ENCODE measurements at regions not wholly inside any gene's neighbourhood (a gene's known extent, or its start where the extent isn't known, plus 50 kb on each side); places are given as distances from the start of the nearest gene placed in this dataset.

DNA sequence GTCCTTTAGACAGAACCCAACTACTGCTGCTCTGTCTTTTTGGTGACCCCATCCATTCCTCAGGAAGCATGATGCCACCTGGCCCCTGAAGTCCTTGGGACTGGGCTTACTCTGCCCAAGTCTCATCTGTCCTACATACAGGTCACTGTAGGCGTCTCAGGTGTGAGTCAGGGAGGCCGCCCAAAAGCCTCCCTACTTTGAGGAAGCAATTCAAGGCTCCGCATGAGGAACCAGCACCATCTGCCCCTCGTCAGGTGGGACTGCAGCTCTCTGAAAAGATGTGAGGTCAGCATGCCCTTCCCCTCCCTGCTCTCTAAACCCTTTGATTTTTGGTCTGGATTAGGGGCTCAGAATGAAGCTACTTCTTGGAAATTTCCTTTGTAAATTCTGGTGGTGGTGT is 354.8 kb downstream of the CXCL12 start:
- Histone ChIP-seq H3K27ac (ENCODE audit: low read depth, low read length) (no peak overlapping the region), H3K9me3 (ENCODE audit: low read length) (no peaks in the 10 kb centered on the region), H3K4me1 (ENCODE audit: insufficient read depth, low read length) (peaks cover 19% of the 10 kb centered on the region), H3K4me3 (ENCODE audit: low read depth in 1 of 2, low read length in 2 of 2) (no peak overlapping the region), H3K36me3 (ENCODE audit: insufficient read depth, low read length) (no peaks in the 10 kb centered on the region), H3K27me3 (ENCODE audit: control insufficient read depth in 1 of 2, insufficient read depth in 2 of 2, low read length in 2 of 2) (no peaks in the 10 kb centered on the region), H3K9ac (ENCODE audit: low read length) (no peak overlapping the region)

DNA sequence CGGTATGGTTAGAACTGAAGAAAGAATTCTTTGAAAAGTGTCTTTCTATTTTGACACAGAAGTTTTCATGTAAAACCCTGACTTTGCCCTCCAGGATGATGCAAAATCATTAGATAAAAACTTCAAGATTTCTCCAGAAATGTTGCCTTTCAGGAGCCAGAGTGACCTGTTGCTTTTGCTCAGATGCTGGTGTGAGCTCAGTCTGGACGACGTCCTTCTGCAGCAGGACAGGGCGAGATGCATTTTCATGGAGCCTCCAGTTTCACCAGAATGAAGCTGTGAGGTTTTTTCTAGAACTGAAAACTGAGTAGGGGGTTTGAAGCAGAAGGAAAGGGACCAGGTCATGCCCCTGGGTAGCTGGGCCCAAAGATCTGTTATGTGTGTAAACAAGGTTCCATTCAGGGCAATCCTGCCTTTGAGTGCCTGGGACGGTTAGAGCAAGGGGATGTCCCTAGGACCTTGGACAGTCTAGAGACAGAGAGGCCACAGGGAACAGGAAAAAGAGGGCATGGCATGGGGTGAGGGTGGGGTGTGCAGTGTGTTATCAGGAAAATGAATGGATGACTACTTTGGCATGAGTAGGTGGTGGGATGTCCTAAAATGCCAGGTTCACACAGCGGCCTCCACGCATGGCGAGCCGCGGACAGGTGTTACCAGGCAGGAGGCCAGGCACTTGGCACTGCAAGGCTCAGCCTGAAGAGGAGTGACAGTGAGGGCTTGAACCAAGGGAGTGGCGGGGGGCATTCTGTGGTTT is 356.3 kb downstream of the CXCL12 start:
- no peaks in the 10 kb centered on the region for H3K9me3 ChIP-seq (ENCODE audit: low read length)
- peaks cover 19% of the 10 kb centered on the region for H3K4me1 ChIP-seq (ENCODE audit: insufficient read depth, low read length)
- H3K4me3 ChIP-seq (ENCODE audit: low read depth in 1 of 2, low read length in 2 of 2): no peak overlapping the region
- H3K36me3 ChIP-seq (ENCODE audit: insufficient read depth, low read length): no peaks in the 10 kb centered on the region
- H3K9ac ChIP-seq (ENCODE audit: low read length): no peak overlapping the region
- no peaks in the 10 kb centered on the region for H3K27me3 ChIP-seq (ENCODE audit: control insufficient read depth in 1 of 2, insufficient read depth in 2 of 2, low read length in 2 of 2)
- H3K27ac ChIP-seq (ENCODE audit: low read depth, low read length): no peak overlapping the region

DNA sequence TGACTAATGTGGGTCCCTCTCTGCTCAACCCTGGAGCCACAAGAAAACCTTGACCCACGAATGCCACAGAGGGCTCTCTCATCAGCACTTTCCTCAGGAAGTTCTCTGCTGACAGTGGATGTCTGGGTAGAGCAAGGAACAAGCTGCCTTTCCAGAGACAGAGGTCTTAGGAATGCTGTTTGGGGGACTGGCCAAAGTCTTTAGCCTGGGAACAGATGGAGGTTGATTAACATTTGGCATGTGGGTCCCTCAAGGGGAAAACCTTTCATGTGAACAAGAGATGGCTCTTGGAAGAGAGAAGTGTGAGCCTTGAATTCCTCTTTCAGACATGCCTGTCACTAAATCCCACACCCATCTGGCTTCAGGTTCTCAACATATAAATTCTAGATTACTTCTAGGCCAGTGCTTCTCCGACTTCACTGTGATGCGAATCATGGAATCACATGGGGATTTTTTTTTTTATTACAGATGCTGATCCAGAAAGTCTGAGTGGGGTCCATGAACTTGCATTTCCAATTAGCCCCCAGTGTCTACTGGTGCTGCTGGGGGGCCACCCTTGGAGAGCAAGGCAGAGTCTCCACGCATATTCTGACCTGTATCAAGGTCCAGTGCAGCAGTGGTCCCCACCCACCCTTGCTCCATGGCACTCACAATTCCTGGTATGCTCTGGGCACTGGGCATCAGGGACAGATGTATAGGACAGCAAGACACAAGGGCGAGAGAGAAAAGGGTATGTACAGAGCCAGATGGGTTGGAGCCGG is 360.4 kb downstream of the CXCL12 start:
- Histone ChIP-seq H3K4me3 (ENCODE audit: low read depth in 1 of 2, low read length in 2 of 2) (no peak overlapping the region), H3K27ac (ENCODE audit: low read depth, low read length) (no peak overlapping the region), H3K9me3 (ENCODE audit: low read length) (no peaks in the 10 kb centered on the region), H3K36me3 (ENCODE audit: insufficient read depth, low read length) (no peaks in the 10 kb centered on the region), H3K27me3 (ENCODE audit: control insufficient read depth in 1 of 2, insufficient read depth in 2 of 2, low read length in 2 of 2) (no peaks in the 10 kb centered on the region), H3K4me1 (ENCODE audit: insufficient read depth, low read length) (no peaks in the 10 kb centered on the region), H3K9ac (ENCODE audit: low read length) (no peak overlapping the region)

DNA sequence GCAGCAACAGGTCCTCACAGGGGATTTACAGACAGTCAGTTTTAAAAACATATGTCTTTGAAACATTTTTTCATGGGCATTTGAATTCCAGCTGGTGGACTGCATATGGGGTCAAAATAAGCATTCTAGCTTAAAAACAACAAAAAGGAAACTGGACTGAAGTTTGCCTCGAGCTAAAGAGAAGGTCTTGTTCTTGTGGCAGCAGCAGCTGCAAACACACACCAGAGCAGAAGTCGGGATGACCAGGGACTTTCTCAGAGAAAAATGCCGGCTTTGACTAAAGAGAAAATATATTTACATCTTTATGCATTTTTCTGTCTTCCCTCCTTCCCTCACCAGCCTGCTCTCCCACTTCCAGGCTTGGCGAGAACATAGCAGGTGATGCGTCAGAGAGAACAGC is 361.4 kb downstream of the CXCL12 start:
- no peaks in the 10 kb centered on the region for H3K27me3 ChIP-seq (ENCODE audit: control insufficient read depth in 1 of 2, insufficient read depth in 2 of 2, low read length in 2 of 2)
- H3K9ac ChIP-seq (ENCODE audit: low read length): no peak overlapping the region
- H3K4me3 ChIP-seq (ENCODE audit: low read depth in 1 of 2, low read length in 2 of 2): no peak overlapping the region
- no peaks in the 10 kb centered on the region for H3K9me3 ChIP-seq (ENCODE audit: low read length)
- H3K4me1 ChIP-seq (ENCODE audit: insufficient read depth, low read length): no peaks in the 10 kb centered on the region
- H3K36me3 ChIP-seq (ENCODE audit: insufficient read depth, low read length): no peaks in the 10 kb centered on the region
- no peak overlapping the region for H3K27ac ChIP-seq (ENCODE audit: low read depth, low read length)

DNA sequence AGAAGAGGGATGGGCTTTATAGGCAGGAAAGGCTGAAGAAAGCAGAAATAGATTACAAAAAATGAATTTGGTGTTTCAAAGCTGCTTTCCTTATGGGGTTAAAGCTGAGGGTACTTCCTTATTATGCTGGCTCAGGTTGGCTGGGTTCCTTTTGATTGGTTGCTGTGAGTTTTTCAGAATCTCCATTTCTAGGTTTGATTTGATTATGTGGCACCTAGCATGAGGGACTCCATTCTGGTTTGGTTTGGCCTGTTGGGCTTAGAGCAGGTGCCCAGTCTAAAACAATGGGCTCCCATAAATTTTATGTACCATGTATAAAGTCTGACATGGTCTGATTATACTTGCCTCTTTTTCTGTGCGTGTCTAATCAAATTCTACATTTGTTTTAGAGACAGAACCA is 362.7 kb downstream of the CXCL12 start:
- no peak overlapping the region for H3K9ac ChIP-seq (ENCODE audit: low read length)
- peaks cover 5% of the 10 kb centered on the region for H3K4me1 ChIP-seq (ENCODE audit: insufficient read depth, low read length)
- no peak overlapping the region for H3K27ac ChIP-seq (ENCODE audit: low read depth, low read length)

DNA sequence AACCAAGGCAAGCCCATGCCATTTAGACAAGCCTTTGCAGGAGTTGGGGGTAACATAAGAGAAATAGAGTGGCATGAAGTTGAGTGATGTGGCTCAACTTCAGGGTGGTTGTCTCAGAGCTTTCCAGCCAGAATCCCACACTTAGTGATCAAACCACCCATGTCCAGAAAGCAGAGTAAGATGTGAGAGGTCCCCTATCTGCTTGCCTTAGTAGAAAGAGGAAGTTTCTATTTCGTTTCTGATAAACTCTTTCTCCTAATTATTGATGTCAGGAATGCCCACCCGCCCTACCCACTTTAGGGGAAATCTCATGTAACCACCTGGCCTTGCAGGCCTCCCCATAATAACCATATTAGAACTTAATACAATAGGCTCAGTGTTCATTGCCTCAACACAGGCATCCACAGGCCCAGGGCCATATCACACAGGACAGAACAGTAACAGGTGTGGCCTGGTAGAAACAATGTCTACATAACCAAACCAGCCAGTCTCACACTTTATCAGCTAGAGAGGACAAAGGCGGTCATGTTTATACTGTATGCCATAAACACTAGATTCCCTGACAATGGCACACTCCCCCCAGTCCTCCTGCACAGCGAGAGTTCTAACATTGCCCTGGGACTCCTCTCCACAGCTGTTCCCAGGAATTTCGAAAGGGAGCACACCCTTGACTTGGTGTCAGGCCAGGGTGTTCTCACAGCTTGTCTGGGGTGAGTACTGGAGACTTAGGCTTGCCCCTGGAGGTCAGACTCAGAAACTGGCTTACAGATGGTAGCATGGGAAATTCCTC is 364.4 kb downstream of the CXCL12 start:
- H3K27me3 ChIP-seq (ENCODE audit: control insufficient read depth in 1 of 2, insufficient read depth in 2 of 2, low read length in 2 of 2): no peaks in the 10 kb centered on the region
- no peaks in the 10 kb centered on the region for H3K36me3 ChIP-seq (ENCODE audit: insufficient read depth, low read length)
- no peak overlapping the region for H3K27ac ChIP-seq (ENCODE audit: low read depth, low read length)
- H3K4me3 ChIP-seq (ENCODE audit: low read depth in 1 of 2, low read length in 2 of 2): no peak overlapping the region
- H3K4me1 ChIP-seq (ENCODE audit: insufficient read depth, low read length): peaks cover 13% of the 10 kb centered on the region
- H3K9me3 ChIP-seq (ENCODE audit: low read length): no peaks in the 10 kb centered on the region
- H3K9ac ChIP-seq (ENCODE audit: low read length): no peak overlapping the region

More for the DNA sequence above, 362.7 kb downstream of the CXCL12 start:
- H3K36me3 ChIP-seq (ENCODE audit: insufficient read depth, low read length): no peaks in the 10 kb centered on the region
- H3K9me3 ChIP-seq (ENCODE audit: low read length): no peaks in the 10 kb centered on the region
- no peaks in the 10 kb centered on the region for H3K27me3 ChIP-seq (ENCODE audit: control insufficient read depth in 1 of 2, insufficient read depth in 2 of 2, low read length in 2 of 2)
- H3K4me3 ChIP-seq (ENCODE audit: low read depth in 1 of 2, low read length in 2 of 2): no peak overlapping the region

DNA sequence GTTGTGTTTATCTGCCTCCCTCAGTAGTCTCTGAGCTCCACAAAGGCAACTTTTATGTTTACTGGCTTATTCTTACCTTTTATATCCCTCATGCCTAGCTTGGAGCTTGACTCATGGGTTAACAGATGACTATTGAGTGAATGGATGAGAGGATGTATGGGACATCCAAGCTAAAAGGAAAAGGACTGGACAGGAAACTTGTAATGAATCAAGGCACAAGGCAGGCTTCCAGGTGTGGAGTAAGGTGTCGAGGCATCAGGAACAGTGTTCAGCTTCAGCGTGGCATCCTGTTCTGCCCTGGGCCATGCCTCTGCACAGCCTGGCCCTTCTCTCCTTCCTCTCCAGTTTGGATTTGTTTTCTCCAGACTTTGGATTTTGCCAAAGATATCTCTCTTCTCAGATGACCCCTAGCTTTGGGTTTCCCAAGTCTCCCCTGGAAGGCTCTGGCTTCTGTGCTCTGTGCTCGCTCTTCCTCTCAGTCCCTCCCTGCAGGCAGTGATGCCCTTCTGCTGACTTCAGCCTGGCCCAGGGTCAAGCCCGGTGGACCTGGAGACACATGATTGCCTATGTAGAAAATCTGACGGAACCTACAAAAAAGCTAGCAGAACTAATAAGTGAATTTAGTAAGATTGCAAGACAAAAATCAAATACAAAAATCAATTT is 367.3 kb downstream of the CXCL12 start:
- H3K9ac ChIP-seq (ENCODE audit: low read length): no peak overlapping the region
- H3K27me3 ChIP-seq (ENCODE audit: control insufficient read depth in 1 of 2, insufficient read depth in 2 of 2, low read length in 2 of 2): no peaks in the 10 kb centered on the region
- no peaks in the 10 kb centered on the region for H3K36me3 ChIP-seq (ENCODE audit: insufficient read depth, low read length)
- no peak overlapping the region for H3K27ac ChIP-seq (ENCODE audit: low read depth, low read length)
- H3K4me1 ChIP-seq (ENCODE audit: insufficient read depth, low read length): peaks cover 13% of the 10 kb centered on the region
- no peaks in the 10 kb centered on the region for H3K9me3 ChIP-seq (ENCODE audit: low read length)
- H3K4me3 ChIP-seq (ENCODE audit: low read depth in 1 of 2, low read length in 2 of 2): no peak overlapping the region

DNA sequence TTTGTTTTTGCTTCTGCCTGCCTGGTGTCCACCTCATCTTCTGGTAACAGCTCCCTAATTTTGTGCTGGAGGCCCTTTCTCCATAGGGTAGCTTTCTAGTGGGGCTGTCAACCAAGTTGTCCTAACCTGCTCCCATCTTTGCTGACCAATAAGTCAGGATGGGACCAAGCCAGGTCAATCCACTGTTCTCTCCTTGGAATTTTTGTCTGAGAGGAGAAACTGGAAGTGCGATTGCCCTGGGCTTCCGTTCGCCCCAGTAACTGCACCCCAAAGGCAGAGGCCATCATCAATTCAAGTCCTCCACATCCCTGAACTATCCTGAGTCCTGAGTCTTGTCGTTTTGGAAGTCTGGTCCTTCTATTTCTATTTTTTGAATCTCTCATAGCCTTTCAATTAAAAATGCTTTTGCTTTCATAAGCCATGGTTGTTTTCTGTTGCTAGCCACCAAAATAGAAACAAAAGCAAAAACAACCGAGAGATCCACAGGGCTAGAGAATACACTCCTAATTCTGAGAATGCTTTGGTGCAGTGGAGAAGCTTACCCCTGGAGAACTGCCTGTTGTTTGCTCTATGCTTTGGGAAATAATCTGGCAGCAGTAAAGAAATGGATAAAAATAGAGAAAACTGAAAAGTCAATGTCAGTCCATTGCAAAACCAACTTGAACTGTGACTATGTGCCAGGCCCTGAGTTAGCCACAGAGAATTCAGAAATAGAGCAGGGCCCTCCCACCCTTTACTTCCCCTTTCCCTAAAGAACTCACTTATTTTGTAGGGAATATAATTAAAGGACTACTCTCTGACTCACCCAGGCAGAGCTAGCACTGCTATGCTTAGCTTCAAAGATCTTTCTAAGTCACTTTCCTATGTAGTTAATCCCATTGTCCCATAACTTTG is 368.1 kb downstream of the CXCL12 start:
- H3K4me3 ChIP-seq (ENCODE audit: low read depth in 1 of 2, low read length in 2 of 2): no peak overlapping the region
- no peaks in the 10 kb centered on the region for H3K36me3 ChIP-seq (ENCODE audit: insufficient read depth, low read length)
- peaks cover 13% of the 10 kb centered on the region for H3K4me1 ChIP-seq (ENCODE audit: insufficient read depth, low read length)
- no peaks in the 10 kb centered on the region for H3K27me3 ChIP-seq (ENCODE audit: control insufficient read depth in 1 of 2, insufficient read depth in 2 of 2, low read length in 2 of 2)
- no peaks in the 10 kb centered on the region for H3K9me3 ChIP-seq (ENCODE audit: low read length)
- no peak overlapping the region for H3K27ac ChIP-seq (ENCODE audit: low read depth, low read length)
- no peak overlapping the region for H3K9ac ChIP-seq (ENCODE audit: low read length)

DNA sequence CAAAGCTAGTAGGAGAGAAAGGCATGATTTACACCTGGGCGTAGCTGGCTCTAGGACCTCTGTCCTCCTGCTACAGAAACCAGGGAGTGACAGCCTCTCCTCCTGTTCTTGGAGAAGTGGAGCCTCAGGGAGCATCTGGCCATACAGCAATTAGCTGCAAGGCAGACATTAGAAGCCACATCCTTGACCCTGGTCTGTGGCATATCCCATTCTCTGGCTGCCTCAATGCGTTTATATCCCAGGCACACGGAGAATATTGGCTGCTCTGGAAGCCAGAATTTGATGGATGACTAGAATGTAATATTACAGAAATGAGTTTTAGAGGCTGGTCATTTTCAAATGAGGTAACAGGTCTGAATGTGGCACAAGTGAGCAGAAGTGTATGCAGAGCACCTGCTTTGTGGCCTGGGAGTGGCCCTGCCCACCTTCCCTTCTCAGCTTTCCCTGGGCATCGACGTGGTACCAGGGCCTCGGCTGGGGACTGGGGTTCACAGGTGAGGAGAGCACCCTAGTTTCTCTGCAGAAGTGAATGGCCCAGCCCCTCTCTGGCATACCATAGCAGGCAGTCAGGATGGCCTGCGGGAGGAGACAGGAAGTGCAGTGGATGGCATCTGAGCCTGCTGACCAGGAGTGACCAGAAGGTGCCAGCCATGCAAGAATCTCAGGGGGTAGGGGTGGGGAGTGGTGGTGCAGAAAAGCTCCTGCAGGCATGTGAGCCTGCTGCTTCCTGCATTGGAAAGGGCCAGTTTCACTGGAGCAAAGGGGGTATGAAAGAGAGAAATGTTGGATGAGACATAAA is 367.2 kb upstream of the ZNF32 start:
- no peaks in the 10 kb centered on the region for H3K36me3 ChIP-seq (ENCODE audit: insufficient read depth, low read length)
- no peak overlapping the region for H3K4me3 ChIP-seq (ENCODE audit: low read depth in 1 of 2, low read length in 2 of 2)
- H3K9ac ChIP-seq (ENCODE audit: low read length): no peak overlapping the region
- no peak overlapping the region for H3K27ac ChIP-seq (ENCODE audit: low read depth, low read length)
- peaks cover 13% of the 10 kb centered on the region for H3K4me1 ChIP-seq (ENCODE audit: insufficient read depth, low read length)
- no peaks in the 10 kb centered on the region for H3K27me3 ChIP-seq (ENCODE audit: control insufficient read depth in 1 of 2, insufficient read depth in 2 of 2, low read length in 2 of 2)
- H3K9me3 ChIP-seq (ENCODE audit: low read length): no peaks in the 10 kb centered on the region

DNA sequence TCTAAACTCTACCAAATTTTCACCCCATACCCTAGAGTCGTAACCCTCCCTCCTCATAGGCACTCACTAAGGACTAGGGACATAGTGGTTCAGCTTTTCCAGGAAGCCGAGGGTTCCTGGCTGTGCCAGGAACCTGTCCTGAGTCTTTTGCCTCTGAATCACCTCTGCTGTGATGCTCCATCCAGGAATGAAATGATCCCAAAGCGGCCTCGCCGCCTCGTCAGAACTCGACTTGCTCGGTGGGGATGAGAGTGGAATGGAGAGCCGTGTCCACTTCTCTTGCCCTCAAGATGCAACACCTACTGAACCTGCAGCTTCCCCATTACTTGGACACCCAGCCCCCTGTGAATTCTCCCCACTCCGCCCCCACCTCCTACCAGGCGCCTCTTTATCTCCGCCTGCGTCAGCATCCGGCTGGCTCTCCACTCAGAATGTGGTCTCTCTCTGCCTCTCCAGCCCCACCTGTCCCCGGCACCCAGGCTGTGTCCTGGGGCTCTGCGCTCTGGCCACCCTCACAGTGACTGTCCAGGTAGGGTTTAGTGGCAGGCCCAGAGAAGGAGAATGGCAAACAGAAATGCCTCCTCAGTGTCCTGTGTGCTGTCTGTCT is 366.1 kb upstream of the ZNF32 start:
- no peak overlapping the region for H3K27ac ChIP-seq (ENCODE audit: low read depth, low read length)
- H3K4me1 ChIP-seq (ENCODE audit: insufficient read depth, low read length): peaks cover 13% of the 10 kb centered on the region
- no peak overlapping the region for H3K9ac ChIP-seq (ENCODE audit: low read length)
- H3K36me3 ChIP-seq (ENCODE audit: insufficient read depth, low read length): no peaks in the 10 kb centered on the region
- no peak overlapping the region for H3K4me3 ChIP-seq (ENCODE audit: low read depth in 1 of 2, low read length in 2 of 2)
- H3K9me3 ChIP-seq (ENCODE audit: low read length): no peaks in the 10 kb centered on the region
- H3K27me3 ChIP-seq (ENCODE audit: control insufficient read depth in 1 of 2, insufficient read depth in 2 of 2, low read length in 2 of 2): no peaks in the 10 kb centered on the region
